WTC11 (cell line): ENCODE measurements at regions not wholly inside any gene's neighbourhood (a gene's known extent, or its start where the extent isn't known, plus 50 kb on each side); places are given as distances from the start of the nearest gene placed in this dataset.

Source experiments
- ATAC-seq: fragments of 200-7000 bp; cut with Tn5 transposase; 2 replicates; pipeline ENCODE4 v1.10.0; 2021; ENCODE audit warnings: mild to moderate bottlenecking, moderate library complexity
- CTCF ChIA-PET: fragments of 300-600 bp; sonication (Branson Sonifier 250); formaldehyde crosslinking; loops from one replicate; lab custom pipeline; 2021; ENCODE audit warnings: antibody characterized with exemption; lab: Charles Lee
- POLR2A ChIA-PET: fragments of 350-600 bp; sonication (Branson Sonifier 250); formaldehyde crosslinking; loops from one replicate; lab custom pipeline; 2021; ENCODE audit warnings: antibody characterized with exemption; lab: Charles Lee
- DNase-seq: peaks from one replicate; pipeline ENCODE4 v3.0.0; 2021; ENCODE audit warnings: low spot score
- H3K27ac Mint-ChIP-seq: 2 replicates; pipeline ENCODE4 v1.8.0; 2021; ENCODE audit warnings: mixed read lengths
- H3K27me3 Mint-ChIP-seq: 2 replicates; pipeline ENCODE4 v1.8.0; 2021; ENCODE audit warnings: low read depth, mild to moderate bottlenecking, moderate library complexity, mixed read lengths
- H3K36me3 Mint-ChIP-seq: 2 replicates; pipeline ENCODE4 v1.8.0; 2021; ENCODE audit warnings: mixed read lengths
- H3K4me1 Mint-ChIP-seq: 2 replicates; pipeline ENCODE4 v1.8.0; 2022; ENCODE audit warnings: mixed read lengths
- H3K4me3 Mint-ChIP-seq: 2 replicates; pipeline ENCODE4 v1.8.0; 2021; ENCODE audit warnings: mild to moderate bottlenecking, moderate library complexity, mixed read lengths
- H3K9me3 Mint-ChIP-seq: 2 replicates; pipeline ENCODE4 v1.8.0; 2021; ENCODE audit warnings: mixed read lengths
- ATF1 ChIP-seq: sonication (generic); formaldehyde crosslinking; IDR thresholded peaks from 2 replicates; pipeline ENCODE4 v1.8.1; 2023; ENCODE audit warnings: mild to moderate bottlenecking, moderate library complexity, missing genetic modification reagents
- ELF4 ChIP-seq: sonication (generic); formaldehyde crosslinking; IDR thresholded peaks from 2 replicates; pipeline ENCODE4 v1.8.1; 2022; ENCODE audit warnings: low read depth, mild to moderate bottlenecking, moderate library complexity, missing genetic modification reagents
- GTF2I ChIP-seq: fragments of 250-450 bp; sonication (Bioruptor Pico); conservative IDR thresholded peaks from 2 replicates; pipeline ENCODE4 v1.4.0; 2021; ENCODE audit warnings: mild to moderate bottlenecking
- JUN ChIP-seq: sonication (generic); formaldehyde crosslinking; IDR thresholded peaks from 2 replicates; pipeline ENCODE4 v1.8.0; 2023; ENCODE audit warnings: mild to moderate bottlenecking, missing genetic modification reagents
- NR1H2 ChIP-seq: sonication (generic); formaldehyde crosslinking; IDR thresholded peaks from 2 replicates; pipeline ENCODE4 v1.9.0; 2021; ENCODE audit warnings: mild to moderate bottlenecking, moderate library complexity, missing genetic modification reagents
- ZBTB21 ChIP-seq: sonication (generic); formaldehyde crosslinking; IDR thresholded peaks from 2 replicates; pipeline ENCODE4 v1.8.1; 2023; ENCODE audit warnings: mild to moderate bottlenecking, missing genetic modification reagents, borderline replicate concordance
- ZNF416 ChIP-seq: fragments of 250-450 bp; sonication (Bioruptor Pico); IDR thresholded peaks from 2 replicates; pipeline ENCODE4 v1.9.0; 2021; ENCODE audit warnings: mild to moderate bottlenecking, inconsistent platforms
- TF ChIP-seq, protein P1 (sequence below): sonication (generic); formaldehyde crosslinking; IDR thresholded peaks from 2 replicates; pipeline ENCODE4 v1.8.0; 2023; ENCODE audit warnings: mild to moderate bottlenecking, missing genetic modification reagents
- TF ChIP-seq, protein P2 (sequence below): sonication (generic); formaldehyde crosslinking; conservative IDR thresholded peaks from 2 replicates; pipeline ENCODE4 v1.8.1; 2022; ENCODE audit warnings: mild to moderate bottlenecking, missing genetic modification reagents
- TF ChIP-seq, protein P3 (sequence below): sonication (generic); formaldehyde crosslinking; IDR thresholded peaks from 2 replicates; pipeline ENCODE4 v1.8.0; 2022; ENCODE audit warnings: mild to moderate bottlenecking, missing genetic modification reagents
- TF ChIP-seq, protein P4 (sequence below): sonication (generic); formaldehyde crosslinking; IDR thresholded peaks from 2 replicates; pipeline ENCODE4 v1.8.0; 2022; ENCODE audit warnings: mild to moderate bottlenecking, missing genetic modification reagents
- TF ChIP-seq, protein P5 (sequence below): sonication (generic); formaldehyde crosslinking; IDR thresholded peaks from 2 replicates; pipeline ENCODE4 v1.8.1; 2023; ENCODE audit warnings: mild to moderate bottlenecking, missing genetic modification reagents, borderline replicate concordance
- TF ChIP-seq, protein P6 (sequence below): fragments of 250-450 bp; sonication (Bioruptor Pico); conservative IDR thresholded peaks from 2 replicates; pipeline ENCODE4 v1.9.0; 2021; ENCODE audit warnings: mild to moderate bottlenecking

DNA sequence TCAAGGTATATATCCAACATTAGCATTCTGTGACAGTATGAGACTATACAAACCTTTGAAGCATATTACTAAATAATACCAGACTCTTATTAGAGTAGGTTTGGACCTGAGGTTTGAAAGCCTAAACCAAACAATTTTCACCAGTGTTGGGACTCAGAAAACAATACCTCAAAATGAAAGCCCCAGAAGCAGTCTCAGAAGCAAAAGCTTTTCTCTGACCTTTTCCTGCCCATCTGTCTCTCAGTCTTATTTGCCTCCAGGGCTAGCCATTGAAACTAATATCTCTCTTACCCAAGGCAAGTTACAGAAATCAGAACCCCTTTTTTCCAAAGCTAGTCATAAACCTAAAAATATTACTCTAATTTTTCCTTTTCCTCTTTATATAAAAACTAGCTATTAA is 163.3 kb downstream of the PTCHD1 start (continued):
- TF ChIP-seq, protein P1, sequence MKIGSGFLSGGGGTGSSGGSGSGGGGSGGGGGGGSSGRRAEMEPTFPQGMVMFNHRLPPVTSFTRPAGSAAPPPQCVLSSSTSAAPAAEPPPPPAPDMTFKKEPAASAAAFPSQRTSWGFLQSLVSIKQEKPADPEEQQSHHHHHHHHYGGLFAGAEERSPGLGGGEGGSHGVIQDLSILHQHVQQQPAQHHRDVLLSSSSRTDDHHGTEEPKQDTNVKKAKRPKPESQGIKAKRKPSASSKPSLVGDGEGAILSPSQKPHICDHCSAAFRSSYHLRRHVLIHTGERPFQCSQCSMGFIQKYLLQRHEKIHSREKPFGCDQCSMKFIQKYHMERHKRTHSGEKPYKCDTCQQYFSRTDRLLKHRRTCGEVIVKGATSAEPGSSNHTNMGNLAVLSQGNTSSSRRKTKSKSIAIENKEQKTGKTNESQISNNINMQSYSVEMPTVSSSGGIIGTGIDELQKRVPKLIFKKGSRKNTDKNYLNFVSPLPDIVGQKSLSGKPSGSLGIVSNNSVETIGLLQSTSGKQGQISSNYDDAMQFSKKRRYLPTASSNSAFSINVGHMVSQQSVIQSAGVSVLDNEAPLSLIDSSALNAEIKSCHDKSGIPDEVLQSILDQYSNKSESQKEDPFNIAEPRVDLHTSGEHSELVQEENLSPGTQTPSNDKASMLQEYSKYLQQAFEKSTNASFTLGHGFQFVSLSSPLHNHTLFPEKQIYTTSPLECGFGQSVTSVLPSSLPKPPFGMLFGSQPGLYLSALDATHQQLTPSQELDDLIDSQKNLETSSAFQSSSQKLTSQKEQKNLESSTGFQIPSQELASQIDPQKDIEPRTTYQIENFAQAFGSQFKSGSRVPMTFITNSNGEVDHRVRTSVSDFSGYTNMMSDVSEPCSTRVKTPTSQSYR, result no peak
- no peak for TF ChIP-seq ZBTB21 (CRISPR knock-in tag)
- no peak for TF ChIP-seq JUN (CRISPR knock-in tag)
- TF ChIP-seq ATF1 (CRISPR knock-in tag), result no peak
- TF ChIP-seq NR1H2 (CRISPR knock-in tag), result no peak

DNA sequence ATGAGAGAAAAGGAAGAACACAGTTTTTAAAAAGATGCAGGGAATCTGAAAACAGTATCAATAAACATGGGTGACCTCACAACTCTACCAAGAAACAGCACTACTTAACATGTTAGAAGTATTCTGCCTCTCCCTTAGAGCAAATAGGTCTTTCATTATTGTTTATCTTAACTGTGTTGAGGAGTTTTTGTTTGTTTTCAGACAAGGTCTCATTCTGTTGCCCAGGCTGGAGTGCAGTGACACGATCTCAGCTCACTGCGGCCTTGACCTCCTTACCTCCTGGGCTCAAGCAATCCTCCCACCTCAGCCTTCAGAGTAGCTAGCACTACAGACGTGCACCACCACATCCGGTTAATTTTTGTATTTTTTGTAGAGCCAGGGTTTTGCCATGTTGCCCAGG is 165.3 kb upstream of the PRDX4 start:
- TF ChIP-seq, protein P2, sequence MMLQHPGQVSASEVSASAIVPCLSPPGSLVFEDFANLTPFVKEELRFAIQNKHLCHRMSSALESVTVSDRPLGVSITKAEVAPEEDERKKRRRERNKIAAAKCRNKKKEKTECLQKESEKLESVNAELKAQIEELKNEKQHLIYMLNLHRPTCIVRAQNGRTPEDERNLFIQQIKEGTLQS (CRISPR knock-in tag), result no peak
- TF ChIP-seq ZNF416 (no peak), ATF1 (CRISPR knock-in tag) (no peak), ELF4 (CRISPR knock-in tag) (no peak), GTF2I (CRISPR knock-in tag) (no peak)
- TF ChIP-seq, protein P3, sequence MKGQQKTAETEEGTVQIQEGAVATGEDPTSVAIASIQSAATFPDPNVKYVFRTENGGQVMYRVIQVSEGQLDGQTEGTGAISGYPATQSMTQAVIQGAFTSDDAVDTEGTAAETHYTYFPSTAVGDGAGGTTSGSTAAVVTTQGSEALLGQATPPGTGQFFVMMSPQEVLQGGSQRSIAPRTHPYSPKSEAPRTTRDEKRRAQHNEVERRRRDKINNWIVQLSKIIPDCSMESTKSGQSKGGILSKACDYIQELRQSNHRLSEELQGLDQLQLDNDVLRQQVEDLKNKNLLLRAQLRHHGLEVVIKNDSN (CRISPR knock-in tag), result no peak
- TF ChIP-seq, protein P4, sequence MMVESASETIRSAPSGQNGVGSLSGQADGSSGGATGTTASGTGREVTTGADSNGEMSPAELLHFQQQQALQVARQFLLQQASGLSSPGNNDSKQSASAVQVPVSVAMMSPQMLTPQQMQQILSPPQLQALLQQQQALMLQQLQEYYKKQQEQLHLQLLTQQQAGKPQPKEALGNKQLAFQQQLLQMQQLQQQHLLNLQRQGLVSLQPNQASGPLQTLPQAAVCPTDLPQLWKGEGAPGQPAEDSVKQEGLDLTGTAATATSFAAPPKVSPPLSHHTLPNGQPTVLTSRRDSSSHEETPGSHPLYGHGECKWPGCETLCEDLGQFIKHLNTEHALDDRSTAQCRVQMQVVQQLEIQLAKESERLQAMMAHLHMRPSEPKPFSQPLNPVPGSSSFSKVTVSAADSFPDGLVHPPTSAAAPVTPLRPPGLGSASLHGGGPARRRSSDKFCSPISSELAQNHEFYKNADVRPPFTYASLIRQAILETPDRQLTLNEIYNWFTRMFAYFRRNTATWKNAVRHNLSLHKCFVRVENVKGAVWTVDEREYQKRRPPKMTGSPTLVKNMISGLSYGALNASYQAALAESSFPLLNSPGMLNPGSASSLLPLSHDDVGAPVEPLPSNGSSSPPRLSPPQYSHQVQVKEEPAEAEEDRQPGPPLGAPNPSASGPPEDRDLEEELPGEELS (CRISPR knock-in tag), result no peak
- TF ChIP-seq, protein P5, sequence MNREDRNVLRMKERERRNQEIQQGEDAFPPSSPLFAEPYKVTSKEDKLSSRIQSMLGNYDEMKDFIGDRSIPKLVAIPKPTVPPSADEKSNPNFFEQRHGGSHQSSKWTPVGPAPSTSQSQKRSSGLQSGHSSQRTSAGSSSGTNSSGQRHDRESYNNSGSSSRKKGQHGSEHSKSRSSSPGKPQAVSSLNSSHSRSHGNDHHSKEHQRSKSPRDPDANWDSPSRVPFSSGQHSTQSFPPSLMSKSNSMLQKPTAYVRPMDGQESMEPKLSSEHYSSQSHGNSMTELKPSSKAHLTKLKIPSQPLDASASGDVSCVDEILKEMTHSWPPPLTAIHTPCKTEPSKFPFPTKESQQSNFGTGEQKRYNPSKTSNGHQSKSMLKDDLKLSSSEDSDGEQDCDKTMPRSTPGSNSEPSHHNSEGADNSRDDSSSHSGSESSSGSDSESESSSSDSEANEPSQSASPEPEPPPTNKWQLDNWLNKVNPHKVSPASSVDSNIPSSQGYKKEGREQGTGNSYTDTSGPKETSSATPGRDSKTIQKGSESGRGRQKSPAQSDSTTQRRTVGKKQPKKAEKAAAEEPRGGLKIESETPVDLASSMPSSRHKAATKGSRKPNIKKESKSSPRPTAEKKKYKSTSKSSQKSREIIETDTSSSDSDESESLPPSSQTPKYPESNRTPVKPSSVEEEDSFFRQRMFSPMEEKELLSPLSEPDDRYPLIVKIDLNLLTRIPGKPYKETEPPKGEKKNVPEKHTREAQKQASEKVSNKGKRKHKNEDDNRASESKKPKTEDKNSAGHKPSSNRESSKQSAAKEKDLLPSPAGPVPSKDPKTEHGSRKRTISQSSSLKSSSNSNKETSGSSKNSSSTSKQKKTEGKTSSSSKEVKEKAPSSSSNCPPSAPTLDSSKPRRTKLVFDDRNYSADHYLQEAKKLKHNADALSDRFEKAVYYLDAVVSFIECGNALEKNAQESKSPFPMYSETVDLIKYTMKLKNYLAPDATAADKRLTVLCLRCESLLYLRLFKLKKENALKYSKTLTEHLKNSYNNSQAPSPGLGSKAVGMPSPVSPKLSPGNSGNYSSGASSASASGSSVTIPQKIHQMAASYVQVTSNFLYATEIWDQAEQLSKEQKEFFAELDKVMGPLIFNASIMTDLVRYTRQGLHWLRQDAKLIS (CRISPR knock-in tag), result no peak
- TF ChIP-seq, protein P6, sequence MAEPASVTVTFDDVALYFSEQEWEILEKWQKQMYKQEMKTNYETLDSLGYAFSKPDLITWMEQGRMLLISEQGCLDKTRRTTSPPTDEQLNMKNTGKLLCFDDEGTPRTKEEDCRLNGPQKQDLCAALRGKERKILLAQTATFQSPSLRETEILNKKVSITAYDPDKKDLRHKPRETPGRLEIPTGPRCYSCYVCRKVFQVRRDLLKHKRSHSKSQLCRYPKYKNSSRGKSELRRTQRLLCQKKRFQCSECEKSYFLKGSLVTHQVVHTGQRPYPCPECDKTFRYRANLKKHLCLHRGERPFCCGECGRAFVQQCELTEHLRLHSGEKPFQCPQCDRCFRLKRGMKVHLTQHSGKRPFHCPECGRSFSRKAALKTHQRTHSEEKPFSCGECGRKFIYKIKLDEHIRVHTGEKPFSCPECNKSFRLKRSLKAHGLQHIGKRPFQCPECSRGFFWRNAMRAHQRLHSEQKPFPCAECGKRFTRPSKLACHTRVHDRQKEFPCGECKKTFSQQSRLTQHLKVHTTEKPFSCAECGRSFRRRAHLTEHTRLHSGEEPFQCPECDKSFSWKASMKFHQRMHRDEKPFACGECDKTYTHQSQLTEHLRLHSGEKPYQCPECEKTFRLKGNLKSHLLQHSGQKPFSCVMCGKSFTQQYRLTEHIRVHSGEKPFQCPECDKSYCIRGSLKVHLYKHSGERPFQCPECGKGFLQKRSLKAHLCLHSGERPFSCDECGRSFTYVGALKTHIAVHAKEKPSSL (CRISPR knock-in tag), result no peak
- Mint-ChIP-seq H3K27ac (no peak overlapping the region), H3K36me3 (no peaks in the 10 kb centered on the region), H3K9me3 (no peaks in the 10 kb centered on the region), H3K4me3 (no peak overlapping the region), H3K4me1 (peaks cover 35% of the 10 kb centered on the region), H3K27me3 (no peaks in the 10 kb centered on the region)
- CTCF ChIA-PET, result interaction anchor here (0.6 kb wide), 1 partner anchor 50 kb away, joined by 3 read pairs; no protein-coding TSS in a partner anchor
- ATAC-seq (no peak), DNase-seq (no peak)
- POLR2A ChIA-PET, result no interaction called here
